ENCODE measurements at regions not wholly inside any gene's neighbourhood (a gene's known extent, or its start where the extent isn't known, plus 50 kb on each side); places are given as distances from the start of the nearest gene placed in this dataset.

DNA sequence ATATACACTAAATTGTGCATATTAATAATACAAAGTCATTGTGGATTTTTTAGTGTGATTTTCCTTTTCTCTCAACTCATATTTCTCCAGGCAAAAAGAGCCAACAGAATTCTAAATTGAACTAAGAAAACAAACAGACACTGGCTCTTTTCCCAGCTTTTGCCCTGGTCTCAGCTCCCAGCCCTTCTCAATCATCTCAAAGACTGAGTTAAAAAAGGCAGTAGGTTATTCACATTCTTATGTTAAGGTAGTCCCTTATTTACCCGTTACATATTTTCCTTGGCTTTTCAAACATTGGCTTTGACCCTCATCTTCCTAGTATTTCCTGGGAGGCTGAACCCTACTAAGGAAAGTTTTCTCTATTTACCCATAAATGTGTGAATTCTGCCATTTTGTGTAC lies 753.6 kb downstream of the LIG4 start:
- Histone ChIP-seq H3K18ac (ENCODE audit: insufficient read length, low read depth, low read length) (no peak overlapping the region), H3K79me1 (ENCODE audit: insufficient read depth, low read depth, low read length, poor library complexity, severe bottlenecking) (no peaks in the 10 kb centered on the region), H3K23me2 (ENCODE audit: insufficient read length, low read depth, low read length, poor library complexity, severe bottlenecking) (no peaks in the 10 kb centered on the region), H2BK12ac (ENCODE audit: insufficient read length, low read depth, low read length) (no peak overlapping the region), H3T11ph (ENCODE audit: low read length) (no peak overlapping the region), H3K4me1 (ENCODE audit: insufficient read depth, low read length) (no peaks in the 10 kb centered on the region), H2AK5ac (ENCODE audit: insufficient read length, low read length) (no peak overlapping the region), H3K9me3 (ENCODE audit: control insufficient read depth, low read depth, low read length) (no peaks in the 10 kb centered on the region), H3K9ac (ENCODE audit: extremely low read depth, insufficient read length, low read length) (no peak overlapping the region), H3K27me3 (ENCODE audit: insufficient read depth, low read length) (no peaks in the 10 kb centered on the region), H4K20me1 (ENCODE audit: control insufficient read depth, insufficient read depth, insufficient read length) (no peaks in the 10 kb centered on the region), H2BK5ac (ENCODE audit: insufficient read length, low read length) (no peak overlapping the region), H2BK20ac (ENCODE audit: low read depth, low read length, poor library complexity, severe bottlenecking) (no peak overlapping the region), H3K56ac (ENCODE audit: insufficient read length, low read depth, low read length) (no peak overlapping the region), H4K5ac (ENCODE audit: insufficient read length, low read depth, low read length) (no peak overlapping the region), H2BK120ac (ENCODE audit: low read depth, low read length, poor library complexity, severe bottlenecking) (no peak overlapping the region), H4K8ac (replicated peaks; ENCODE audit: insufficient read length, low read depth, low read length) (no peak overlapping the region), H3K27ac (ENCODE audit: insufficient read length, low read depth, low read length) (no peak overlapping the region), H4K91ac (ENCODE audit: insufficient read length, low read depth, low read length) (no peak overlapping the region), H2BK15ac (ENCODE audit: low read depth, low read length) (no peak overlapping the region), H2AFZ (ENCODE audit: low read length) (no peak overlapping the region), H3K79me2 (ENCODE audit: insufficient read depth, low read length) (no peaks in the 10 kb centered on the region), H3K4me2 (ENCODE audit: insufficient read depth, insufficient read length, low read length) (no peak overlapping the region), H3K23ac (ENCODE audit: insufficient read length, low read depth, low read length) (no peak overlapping the region), H3K14ac (ENCODE audit: insufficient read depth, low read length) (no peak overlapping the region), H3K4ac (ENCODE audit: low read depth, low read length) (no peak overlapping the region)
- H3K27ac Mint-ChIP-seq, result no peak overlapping the region
- DNase-seq, result no peak
- peaks cover 9 to 11% of the 10 kb centered on the region in 2 experiments for H3K4me1 Mint-ChIP-seq
- no peaks in the 10 kb centered on the region for H3K36me3 Mint-ChIP-seq (ENCODE audit: insufficient read depth in 1 of 3, low read depth in 3 of 3)
- H3K27me3 Mint-ChIP-seq (ENCODE audit: low read depth), result no peaks in the 10 kb centered on the region
- no peaks in the 10 kb centered on the region for H3K9me3 Mint-ChIP-seq
- WGBS (ENCODE audit: extremely low coverage, insufficient read length, low lambda C conversion rate), result no CpG with 5 or more reads among the region's 1 CpG
- TF ChIP-seq, protein P1, sequence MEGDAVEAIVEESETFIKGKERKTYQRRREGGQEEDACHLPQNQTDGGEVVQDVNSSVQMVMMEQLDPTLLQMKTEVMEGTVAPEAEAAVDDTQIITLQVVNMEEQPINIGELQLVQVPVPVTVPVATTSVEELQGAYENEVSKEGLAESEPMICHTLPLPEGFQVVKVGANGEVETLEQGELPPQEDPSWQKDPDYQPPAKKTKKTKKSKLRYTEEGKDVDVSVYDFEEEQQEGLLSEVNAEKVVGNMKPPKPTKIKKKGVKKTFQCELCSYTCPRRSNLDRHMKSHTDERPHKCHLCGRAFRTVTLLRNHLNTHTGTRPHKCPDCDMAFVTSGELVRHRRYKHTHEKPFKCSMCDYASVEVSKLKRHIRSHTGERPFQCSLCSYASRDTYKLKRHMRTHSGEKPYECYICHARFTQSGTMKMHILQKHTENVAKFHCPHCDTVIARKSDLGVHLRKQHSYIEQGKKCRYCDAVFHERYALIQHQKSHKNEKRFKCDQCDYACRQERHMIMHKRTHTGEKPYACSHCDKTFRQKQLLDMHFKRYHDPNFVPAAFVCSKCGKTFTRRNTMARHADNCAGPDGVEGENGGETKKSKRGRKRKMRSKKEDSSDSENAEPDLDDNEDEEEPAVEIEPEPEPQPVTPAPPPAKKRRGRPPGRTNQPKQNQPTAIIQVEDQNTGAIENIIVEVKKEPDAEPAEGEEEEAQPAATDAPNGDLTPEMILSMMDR (conservative IDR thresholded peaks at IDR 0.05), result no peak
- H3K4me3 Mint-ChIP-seq, result no peak overlapping the region

Measured in H9 (cell line).